Occipital lobe (tissue), 1 donor: ENCODE measurements at regions not wholly inside any gene's neighbourhood (a gene's known extent, or its start where the extent isn't known, plus 50 kb on each side); places are given as distances from the start of the nearest gene placed in this dataset.

Source experiments
- DNase-seq: peaks from one replicate; lab custom pipeline; 2025; lab: John Stamatoyannopoulos, UW

GRCh38 chr5:18944771-18945170, 1043.2 kb downstream of the CDH18 start:
- DNase-seq = no peak

DNA sequence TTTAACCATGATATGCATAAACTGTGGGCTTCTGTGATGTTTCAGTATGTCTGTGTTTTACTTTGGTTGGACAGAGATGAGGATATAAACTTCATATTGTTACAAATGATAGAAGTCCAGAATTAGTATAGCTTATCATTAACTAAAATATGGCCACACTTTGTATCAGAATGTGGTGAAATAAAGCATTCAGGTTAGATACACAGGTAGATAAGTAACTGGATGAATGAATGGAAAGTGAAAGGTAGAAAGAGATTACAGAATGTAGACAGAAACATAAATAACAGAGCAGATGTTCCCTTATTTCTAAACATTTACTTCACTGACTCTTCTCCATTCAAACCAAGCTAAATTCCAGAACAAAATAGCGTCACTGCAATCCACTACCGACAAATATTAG, 1033.8 kb downstream of the CDH18 start:
- no peak for DNase-seq

GRCh38 chr5:18959535-18959934, 1028.5 kb downstream of the CDH18 start:
- DNase-seq = no peak

- no peak for DNase-seq
Measured at GRCh38 chr5:18961234-18961633, 1026.8 kb downstream of the CDH18 start.

GRCh38 chr5:18965893-18966292, 1022.1 kb downstream of the CDH18 start:
- DNase-seq = no peak

DNA sequence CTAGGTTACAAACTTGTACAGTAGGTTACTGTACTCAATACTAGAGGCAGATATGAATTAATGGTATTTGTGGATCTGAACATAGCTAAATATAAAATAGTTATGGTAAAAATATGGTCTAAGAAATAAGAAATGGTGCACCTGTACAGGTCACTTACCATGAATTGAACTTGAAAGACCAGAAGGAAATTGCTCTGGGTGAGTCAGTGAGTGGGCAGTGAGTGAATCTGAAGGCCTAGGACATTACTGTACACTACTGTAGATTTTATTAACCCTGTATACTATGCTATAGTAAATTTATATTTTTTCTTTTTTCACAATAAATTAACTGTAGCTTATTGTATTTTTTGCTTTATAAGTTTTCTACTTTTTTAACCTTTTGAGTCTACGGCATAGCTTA, 1020.4 kb downstream of the CDH18 start:
- DNase-seq = no peak

DNA sequence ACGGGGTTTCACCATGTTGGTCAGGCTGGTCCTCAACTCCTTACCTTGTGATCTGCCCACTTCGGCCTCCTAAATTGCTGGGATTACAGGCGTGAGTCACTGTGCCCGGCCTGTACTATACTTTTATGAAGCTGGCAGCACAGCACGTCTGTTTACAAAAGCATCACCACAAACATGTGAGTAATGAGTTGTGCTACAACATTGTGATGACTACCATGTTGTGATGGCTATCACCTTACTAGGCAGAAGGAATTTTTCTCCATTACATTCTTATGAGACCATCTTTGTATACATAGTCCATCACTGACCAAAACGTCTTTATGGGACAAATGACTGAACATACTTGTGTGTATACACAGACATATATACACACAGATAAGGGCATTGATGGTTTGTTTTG, 1019.0 kb downstream of the CDH18 start:
- DNase-seq = no peak

DNA sequence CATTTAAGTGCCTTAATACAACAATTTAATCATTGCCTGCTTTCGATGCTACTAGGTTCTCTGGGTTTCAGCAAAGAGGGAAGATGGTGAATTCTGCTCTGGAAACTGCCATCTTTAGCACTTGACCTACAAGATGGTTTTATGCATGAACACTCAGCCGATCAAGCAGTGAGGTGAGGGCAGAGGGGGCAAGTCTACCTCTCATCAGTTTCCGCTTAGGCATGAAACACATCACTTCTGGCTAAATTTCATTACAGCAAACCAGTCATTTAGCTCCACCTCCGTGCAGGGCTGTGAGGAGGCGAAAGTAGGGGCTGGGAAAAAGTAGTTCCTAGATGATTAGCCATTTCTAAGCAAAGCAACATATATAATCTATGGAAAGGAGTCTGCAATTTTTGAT, 1018.0 kb downstream of the CDH18 start:
- DNase-seq = no peak

- no peak for DNase-seq
Measured at GRCh38 chr5:18972177-18972576, 1015.8 kb downstream of the CDH18 start.

DNA sequence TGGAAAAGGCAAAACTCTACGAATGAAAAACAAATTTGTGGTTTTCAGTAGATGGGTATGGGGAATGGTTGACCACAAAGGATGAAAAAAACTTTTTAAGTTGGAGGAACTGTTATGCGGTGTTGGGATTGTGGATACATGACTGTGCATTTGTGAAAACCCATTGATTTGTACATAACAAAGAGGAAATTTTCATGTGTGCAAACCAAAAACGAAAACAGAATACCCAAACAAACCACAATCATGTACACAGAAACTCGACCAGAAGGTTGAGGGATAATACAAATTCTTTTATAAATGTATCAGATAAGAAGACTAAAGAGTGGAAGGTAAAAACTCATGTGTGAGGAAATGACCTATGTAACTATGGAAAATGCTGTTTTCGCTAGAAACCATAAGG, 1012.4 kb downstream of the CDH18 start:
- DNase-seq = no peak

- no peak for DNase-seq
Measured at GRCh38 chr5:18977880-18978279, 1010.1 kb downstream of the CDH18 start.

DNA sequence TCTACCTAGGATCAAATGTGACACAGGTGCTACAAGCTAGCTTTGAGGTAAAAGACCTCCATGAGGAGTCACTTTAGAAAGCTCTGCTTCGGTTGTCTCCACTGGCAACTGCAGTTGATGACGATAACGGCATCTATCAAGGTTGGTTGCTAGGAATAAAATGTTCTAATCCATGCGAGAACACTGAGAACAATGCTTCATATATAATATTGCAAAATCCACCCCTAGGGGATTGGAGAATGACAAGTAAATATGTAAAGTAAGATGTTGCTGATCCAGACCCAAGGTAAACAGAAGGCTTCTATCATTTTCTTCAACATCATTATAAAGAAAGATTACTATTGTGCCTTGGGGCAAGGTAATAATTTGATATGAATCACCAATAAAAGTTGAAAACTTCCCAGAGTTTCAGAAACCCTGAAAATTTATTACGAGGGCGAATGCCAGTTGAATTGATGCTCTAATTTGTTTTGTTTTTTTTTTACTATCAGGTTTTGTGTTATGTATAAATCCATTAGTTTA, 1003.4 kb downstream of the CDH18 start:
- DNase-seq = no peak

DNA sequence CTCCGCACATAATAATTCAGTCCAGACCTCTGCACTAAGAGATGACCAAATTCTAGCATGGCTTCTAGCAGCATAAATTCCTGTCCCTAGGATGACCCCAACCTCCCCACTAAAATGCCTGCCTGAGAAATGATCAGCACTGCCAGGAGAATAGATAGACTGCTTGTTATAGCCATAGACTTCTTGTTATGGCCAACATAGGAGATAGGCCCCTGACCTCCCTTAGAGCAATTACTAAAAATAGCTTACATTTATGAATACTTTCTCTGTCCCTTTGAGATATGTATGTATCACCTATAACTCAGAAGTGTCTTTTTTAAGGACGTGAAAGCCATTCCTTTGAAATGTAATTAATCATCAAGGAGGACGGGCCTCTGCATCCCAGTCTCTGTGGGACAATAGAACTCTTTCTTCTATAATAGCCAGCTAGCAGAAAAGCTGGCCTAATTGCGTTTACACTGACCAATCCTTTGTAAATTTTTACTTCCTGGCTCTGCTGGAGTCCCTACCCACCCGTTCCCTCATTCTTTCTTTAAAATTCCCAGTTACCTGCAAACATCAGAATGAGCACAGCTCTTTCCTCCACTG, 1002.7 kb downstream of the CDH18 start:
- no peak for DNase-seq

DNA sequence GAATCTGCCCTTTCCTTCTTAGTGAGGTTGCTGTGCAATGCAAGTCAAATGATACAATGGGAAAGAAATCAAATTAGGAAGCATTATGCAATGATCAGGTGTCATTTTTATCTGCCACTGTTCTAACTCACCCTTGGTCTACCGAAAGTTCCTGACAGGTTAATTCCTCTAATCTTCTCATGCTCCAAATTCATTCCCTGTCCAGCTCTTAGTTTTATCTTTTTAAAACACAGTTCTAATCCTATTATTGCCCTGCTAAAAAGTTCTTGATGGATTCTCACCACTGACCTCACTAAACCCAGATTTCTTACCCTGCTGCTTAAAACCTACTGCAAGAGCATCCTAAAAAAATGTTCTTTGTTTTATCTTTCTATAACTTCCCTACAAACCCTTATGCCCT, 1000.9 kb downstream of the CDH18 start:
- no peak for DNase-seq

- DNase-seq = no peak
Measured at GRCh38 chr5:18990852-18991251, 997.1 kb downstream of the CDH18 start.

- DNase-seq = no peak
Measured at GRCh38 chr5:18992264-18992663, 995.7 kb downstream of the CDH18 start.

DNA sequence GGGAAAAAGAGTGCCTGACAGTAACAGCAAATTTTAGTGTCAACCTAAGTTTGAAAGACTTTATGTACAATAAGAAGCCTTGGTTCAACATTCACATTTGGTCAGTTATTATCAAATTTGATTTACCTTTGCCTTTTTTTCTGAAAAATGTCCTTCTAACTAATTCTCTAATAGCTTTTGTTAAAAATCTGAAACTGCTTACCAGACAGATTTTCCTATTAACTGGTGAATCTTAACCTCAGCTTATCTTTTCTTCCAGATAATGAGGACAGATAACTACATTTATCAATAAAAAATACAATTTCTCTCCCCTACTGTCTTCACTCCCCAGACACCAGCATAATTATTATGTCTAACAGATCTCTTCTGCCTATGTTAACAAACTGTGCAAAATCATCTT, 988.5 kb downstream of the CDH18 start:
- DNase-seq = no peak

DNA sequence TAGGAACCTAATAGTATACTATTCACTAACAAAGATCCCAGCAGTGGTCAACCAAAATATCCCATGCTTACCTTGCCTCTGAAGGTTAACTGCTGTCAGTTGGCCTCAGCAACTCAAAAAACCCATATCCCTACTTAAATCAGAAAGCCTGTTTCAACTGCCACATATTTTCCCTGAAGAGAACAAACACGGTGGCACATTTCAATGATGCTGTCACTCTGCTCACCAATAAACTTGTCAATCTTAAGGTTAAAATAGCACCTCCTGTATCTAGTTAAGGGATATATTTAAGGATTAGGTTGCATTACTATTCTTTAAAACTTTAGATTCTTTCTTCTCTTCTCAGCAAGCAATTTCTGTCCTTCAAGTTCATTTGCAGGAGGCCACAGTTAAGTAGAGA, 986.9 kb downstream of the CDH18 start:
- DNase-seq = no peak

GRCh38 chr5:19001539-19001938, 986.5 kb downstream of the CDH18 start:
- DNase-seq = no peak

DNA sequence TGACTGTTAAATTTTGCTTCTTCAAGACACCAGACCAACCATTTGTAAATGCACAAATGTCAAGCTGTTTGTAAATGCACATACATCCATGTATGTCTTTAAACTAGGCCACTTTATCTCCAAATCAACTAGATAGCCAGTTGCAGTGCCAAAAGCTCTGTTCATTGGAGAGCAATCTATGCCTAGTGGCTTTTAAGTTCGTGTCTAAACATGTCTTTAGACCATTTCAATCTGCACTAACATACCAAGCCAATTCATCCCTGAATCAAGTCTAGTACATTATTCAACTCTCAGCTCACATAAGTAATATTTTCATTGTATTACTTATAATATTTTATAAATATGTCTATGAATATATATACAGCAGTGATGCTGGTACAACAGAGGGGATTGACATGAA, 985.9 kb downstream of the CDH18 start:
- no peak for DNase-seq

DNA sequence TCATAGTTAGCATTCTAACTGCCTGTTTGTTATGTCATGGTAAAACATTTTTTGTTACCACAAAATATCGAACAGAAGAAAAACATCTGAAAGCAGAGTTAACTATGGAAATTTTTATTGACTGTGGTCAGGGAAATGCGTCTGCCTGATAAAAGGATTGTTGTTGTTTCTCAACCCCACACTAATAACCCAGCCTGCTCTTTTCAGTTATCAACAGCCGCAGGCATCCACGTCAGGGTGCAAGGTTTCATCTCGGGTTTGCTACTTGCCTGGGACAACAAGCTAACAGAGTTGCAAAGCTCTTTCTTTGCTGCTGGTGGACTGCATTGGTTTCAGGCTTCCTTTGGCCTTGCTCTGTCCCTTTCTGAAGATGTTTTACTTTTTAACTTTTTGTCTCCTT, 969.2 kb downstream of the CDH18 start:
- no peak for DNase-seq

DNA sequence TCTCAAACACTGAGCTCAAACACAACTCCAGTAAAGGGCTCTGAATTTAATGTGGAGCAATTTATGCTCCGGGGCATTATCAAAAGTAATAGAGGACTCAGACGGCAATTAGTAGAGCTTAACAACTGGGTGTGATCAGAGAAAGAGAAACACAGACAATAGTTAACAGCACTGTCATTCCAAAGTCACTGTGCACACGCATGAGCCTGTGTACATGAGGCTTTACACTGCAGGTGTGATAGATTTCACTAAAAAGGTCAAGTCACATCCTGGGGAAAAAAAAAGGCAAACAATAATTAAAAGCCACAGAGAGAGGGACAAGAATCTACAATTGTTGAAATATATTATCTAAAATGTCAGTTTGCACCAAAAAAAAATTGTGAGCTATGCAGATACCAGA, 956.5 kb downstream of the CDH18 start:
- DNase-seq = no peak

GRCh38 chr5:19035816-19036215, 952.2 kb downstream of the CDH18 start:
- no peak for DNase-seq

DNA sequence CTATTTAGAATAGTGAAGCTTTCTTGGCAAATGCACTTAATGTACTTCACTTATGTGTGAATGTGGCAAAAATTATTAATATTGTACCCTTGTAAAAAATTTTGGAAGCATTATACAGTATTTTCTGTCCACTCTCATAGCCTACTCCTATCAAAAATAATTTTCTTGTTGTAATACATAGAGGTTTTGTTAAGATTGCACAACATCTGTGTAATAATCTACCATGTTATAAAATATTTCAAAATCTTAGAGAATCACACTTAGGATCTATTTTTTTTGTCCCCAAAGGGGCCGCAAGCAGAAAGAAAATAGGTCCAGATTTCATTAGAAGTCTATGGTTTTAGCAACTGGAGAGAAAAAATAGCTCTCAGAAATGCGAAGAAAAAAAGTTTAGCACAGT, 945.9 kb downstream of the CDH18 start:
- DNase-seq = no peak
